Right lobe of liver (tissue), 6 donors: ENCODE measurements at regions not wholly inside any gene's neighbourhood (a gene's known extent, or its start where the extent isn't known, plus 50 kb on each side); places are given as distances from the start of the nearest gene placed in this dataset.

Experiments used
- ATAC-seq, 4 donors: fragments of 200-7000 bp; cut with Tn5 transposase; one replicate each; pipeline ENCODE4 v1.9.1; 2020; ENCODE audit warnings: mild to moderate bottlenecking in 4 of 4, moderate library complexity in 4 of 4
- DNase-seq, 3 donors: peaks; one replicate each; pipeline ENCODE4 v3.0.0-alpha.2; 2020
- H3K27ac ChIP-seq, 3 donors: fragments of 200-600 bp; one replicate each; pipeline ENCODE4 v1.8.0; 2022
- H3K27me3 ChIP-seq, 2 donors: fragments of 200-600 bp; one replicate each; pipeline ENCODE4 v1.8.0; 2022
- H3K36me3 ChIP-seq, 4 donors: fragments of 200-600 bp; sonication (generic) in 1 of 4; one replicate each; pipeline versions ENCODE4 v1.5.1 to v1.8.0; 2017 to 2022; ENCODE audit warnings: control low read depth in 1 of 4
- H3K4me1 ChIP-seq, 4 donors: fragments of 200-600 bp; sonication (generic) in 1 of 4; one replicate each; pipeline versions ENCODE4 v1.5.1 to v1.8.0; 2017 to 2022; ENCODE audit warnings: control low read depth in 1 of 4
- H3K4me3 ChIP-seq, 3 donors: fragments of 200-600 bp; one replicate each; pipeline ENCODE4 v1.8.0; 2022
- H3K9me3 ChIP-seq, 4 donors: fragments of 200-600 bp; sonication (generic) in 1 of 4; one replicate each; pipeline versions ENCODE4 v1.5.1 to v1.8.0; 2017 to 2022; ENCODE audit warnings: control low read depth in 1 of 4
- CTCF ChIP-seq, 4 donors: fragments of 200-600 bp in 3 of 4; fragments of 450-650 bp in 1 of 4; IDR thresholded peaks; one replicate each; pipeline versions ENCODE4 v1.5.1 to v1.8.0; 2016 to 2022; ENCODE audit warnings: antibody characterized with exemption in 4 of 4, mild to moderate bottlenecking in 2 of 4
- POLR2A ChIP-seq: fragments of 450-650 bp; IDR thresholded peaks from one replicate; pipeline ENCODE4 v1.6.1; 2017; ENCODE audit warnings: antibody characterized with exemption, mild to moderate bottlenecking
- WGBS: methylation state at CpG from one replicate; pipeline ENCODE4 v1.1.6; 2018; ENCODE audit warnings: low coverage, low lambda C conversion rate; ENCODE audit not compliant: insufficient coverage; ENCODE audit errors: missing lambda C conversion rate; 5-methylcytosine and 5-hydroxymethylcytosine counted together
- intact Hi-C, 2 donors: fragments of 100-400 bp; cut with DNase I; formaldehyde crosslinking; loops; one replicate each; pipeline versions ENCODE4 v1.11.2 to v1.14.1; 2022
- donor health status: DM: no; HTN: yes; CAD: no.
- donor health status: DM: no; HTN: no; CAD: no.
- donor health status: DM: no; HTN: no; CAD: no.
- donor health status: DM: no; HTN: yes; CAD: no.
- donor health status: DM: no; HTN: yes; CAD: no.

- no peaks in the 10 kb centered on the region for H3K27me3 ChIP-seq
- TF ChIP-seq CTCF (IDR thresholded peaks at IDR 0.05) (no peak), POLR2A (no peak)
- intact Hi-C loops: no loop called here
- no peaks in the 10 kb centered on the region for H3K9me3 ChIP-seq
- no peak overlapping the region for H3K4me3 ChIP-seq
- DNase-seq (no peak), ATAC-seq (no peak)
- 34% methylated on average over 3 of the region's 9 CpGs for WGBS
- no peaks in the 10 kb centered on the region for H3K4me1 ChIP-seq
- H3K36me3 ChIP-seq: no peaks in the 10 kb centered on the region
- H3K27ac ChIP-seq: no peak overlapping the region
Observed at GRCh38 chr16:26992666-26993349, 73.9 kb upstream of the C16orf82 start.

- 45% methylated on average over 10 of the region's 10 CpGs for WGBS
- DNase-seq: no peak
- Histone ChIP-seq H3K27ac (no peak overlapping the region), H3K9me3 (no peaks in the 10 kb centered on the region), H3K4me3 (no peak overlapping the region), H3K27me3 (no peaks in the 10 kb centered on the region), H3K4me1 (no peaks in the 10 kb centered on the region), H3K36me3 (no peaks in the 10 kb centered on the region)
- no peak for ATAC-seq
- intact Hi-C loops: no loop called here
- no peak for TF ChIP-seq CTCF (IDR thresholded peaks at IDR 0.05)
- TF ChIP-seq POLR2A: no peak
Observed at GRCh38 chr16:26993511-26993910, 73.2 kb upstream of the C16orf82 start.

GRCh38 chr16:26993963-26994362 lies 72.8 kb upstream of the C16orf82 start:
- no peak for ATAC-seq
- no peak overlapping the region for H3K27ac ChIP-seq
- 28% methylated on average over 4 of the region's 5 CpGs for WGBS

GRCh38 chr16:26995522-26995921 lies 71.2 kb upstream of the C16orf82 start:
- Histone ChIP-seq H3K4me1 (no peaks in the 10 kb centered on the region), H3K9me3 (no peaks in the 10 kb centered on the region), H3K4me3 (no peak overlapping the region), H3K36me3 (no peaks in the 10 kb centered on the region), H3K27ac (no peak overlapping the region), H3K27me3 (no peaks in the 10 kb centered on the region)
- intact Hi-C loops: no loop called here
- no peak for TF ChIP-seq CTCF (IDR thresholded peaks at IDR 0.05)
- TF ChIP-seq POLR2A: no peak
- WGBS: 58% methylated on average over 2 of the region's 4 CpGs
- DNase-seq (no peak), ATAC-seq (no peak)

More at GRCh38 chr16:26993963-26994362, 72.8 kb upstream of the C16orf82 start:
- H3K4me3 ChIP-seq: no peak overlapping the region
- TF ChIP-seq POLR2A (no peak), CTCF (IDR thresholded peaks at IDR 0.05) (no peak)
- no peaks in the 10 kb centered on the region for H3K4me1 ChIP-seq
- no peaks in the 10 kb centered on the region for H3K27me3 ChIP-seq
- no peak for DNase-seq
- no peaks in the 10 kb centered on the region for H3K9me3 ChIP-seq
- no peaks in the 10 kb centered on the region for H3K36me3 ChIP-seq
- intact Hi-C loops: no loop called here

- H3K9me3 ChIP-seq: no peaks in the 10 kb centered on the region
- H3K27me3 ChIP-seq: no peaks in the 10 kb centered on the region
- DNase-seq: no peak
- H3K27ac ChIP-seq: no peak overlapping the region
- TF ChIP-seq POLR2A (no peak), CTCF (IDR thresholded peaks at IDR 0.05) (no peak)
- no peak overlapping the region for H3K4me3 ChIP-seq
- ATAC-seq: no peak
- H3K36me3 ChIP-seq: no peaks in the 10 kb centered on the region
- H3K4me1 ChIP-seq: no peaks in the 10 kb centered on the region
- intact Hi-C loops: no loop called here
Observed at GRCh38 chr16:27005386-27005785, 61.3 kb upstream of the C16orf82 start.
